H9 (cell line): ENCODE measurements at regions not wholly inside any gene's neighbourhood (a gene's known extent, or its start where the extent isn't known, plus 50 kb on each side); places are given as distances from the start of the nearest gene placed in this dataset.

Source experiments
- DNase-seq: peaks from one replicate; pipeline ENCODE4 v3.0.0-alpha.2; 2017
- H2AFZ ChIP-seq: one replicate; pipeline ENCODE4 v1.6.1; 2013; ENCODE audit warnings: mild to moderate bottlenecking, low read length, control low read depth, moderate library complexity
- H2AK5ac ChIP-seq: 2 replicates; pipeline ENCODE4 v1.6.1; 2013; ENCODE audit warnings: low read length, control low read depth, mixed read lengths; ENCODE audit not compliant: insufficient read length
- H2BK120ac ChIP-seq: one replicate; pipeline ENCODE4 v1.6.1; 2013; ENCODE audit warnings: low read depth, mild to moderate bottlenecking, low read length, control low read depth, inconsistent platforms; ENCODE audit not compliant: poor library complexity, severe bottlenecking
- H2BK12ac ChIP-seq: 2 replicates; pipeline ENCODE4 v1.6.1; 2013; ENCODE audit warnings: low read length, control low read depth, mixed read lengths, low read depth; ENCODE audit not compliant: insufficient read length
- H2BK15ac ChIP-seq: 2 replicates; pipeline ENCODE4 v1.6.1; 2013; ENCODE audit warnings: low read depth, low read length, control low read depth
- H2BK20ac ChIP-seq: one replicate; pipeline ENCODE4 v1.6.1; 2013; ENCODE audit warnings: low read depth, mild to moderate bottlenecking, low read length, control low read depth, inconsistent platforms; ENCODE audit not compliant: poor library complexity, severe bottlenecking
- H2BK5ac ChIP-seq: 2 replicates; pipeline ENCODE4 v1.6.1; 2013; ENCODE audit warnings: low read length, control low read depth, mixed read lengths; ENCODE audit not compliant: insufficient read length
- H3K14ac ChIP-seq: 2 replicates; pipeline ENCODE4 v1.6.1; 2013; ENCODE audit warnings: low read length, control low read depth; ENCODE audit not compliant: insufficient read depth
- H3K18ac ChIP-seq: 2 replicates; pipeline ENCODE4 v1.6.1; 2013; ENCODE audit warnings: low read depth, mild to moderate bottlenecking, mixed read lengths, low read length, control low read depth; ENCODE audit not compliant: insufficient read length
- H3K23ac ChIP-seq: 2 replicates; pipeline ENCODE4 v1.6.1; 2013; ENCODE audit warnings: low read length, control low read depth, mixed read lengths, low read depth; ENCODE audit not compliant: insufficient read length
- H3K23me2 ChIP-seq: 2 replicates; pipeline ENCODE4 v1.6.1; 2013; ENCODE audit warnings: low read depth, mild to moderate bottlenecking, mixed read lengths, low read length, control low read depth; ENCODE audit not compliant: insufficient read length, poor library complexity, severe bottlenecking
- H3K27ac ChIP-seq: 2 replicates; pipeline ENCODE4 v1.5.1; 2013; ENCODE audit warnings: low read length, control low read depth, mixed read lengths, low read depth; ENCODE audit not compliant: insufficient read length
- H3K27me3 ChIP-seq: 2 replicates; pipeline ENCODE4 v1.6.1; 2013; ENCODE audit warnings: low read length, control low read depth, inconsistent platforms; ENCODE audit not compliant: insufficient read depth
- H3K4ac ChIP-seq: 2 replicates; pipeline ENCODE4 v1.6.1; 2013; ENCODE audit warnings: low read depth, mild to moderate bottlenecking, control low read depth, inconsistent platforms, low read length, moderate library complexity
- H3K4me1 ChIP-seq: 2 replicates; pipeline ENCODE4 v1.6.1; 2013; ENCODE audit warnings: low read length, control low read depth, inconsistent platforms; ENCODE audit not compliant: insufficient read depth
- H3K4me2 ChIP-seq: 2 replicates; pipeline ENCODE4 v1.6.1; 2013; ENCODE audit warnings: low read length, control low read depth, mixed read lengths; ENCODE audit not compliant: insufficient read length, insufficient read depth
- H3K56ac ChIP-seq: 2 replicates; pipeline ENCODE4 v1.6.1; 2013; ENCODE audit warnings: low read depth, mild to moderate bottlenecking, mixed read lengths, low read length, control low read depth; ENCODE audit not compliant: insufficient read length
- H3K79me1 ChIP-seq: 2 replicates; pipeline ENCODE4 v1.6.1; 2013; ENCODE audit warnings: low read depth, mild to moderate bottlenecking, moderate library complexity, low read length, control low read depth, inconsistent platforms; ENCODE audit not compliant: insufficient read depth, poor library complexity, severe bottlenecking
- H3K79me2 ChIP-seq: 2 replicates; pipeline ENCODE4 v1.6.1; 2013; ENCODE audit warnings: low read length, control low read depth, inconsistent platforms; ENCODE audit not compliant: insufficient read depth
- H3K9ac ChIP-seq: 2 replicates; pipeline ENCODE4 v1.6.1; 2013; ENCODE audit warnings: low read length, control low read depth, mixed read lengths; ENCODE audit not compliant: insufficient read length; ENCODE audit errors: extremely low read depth
- H3K9me3 ChIP-seq: one replicate; pipeline ENCODE4 v1.6.1; 2013; ENCODE audit warnings: low read depth, low read length, inconsistent platforms; ENCODE audit not compliant: control insufficient read depth
- H3T11ph ChIP-seq: one replicate; pipeline ENCODE4 v1.6.1; 2013; ENCODE audit warnings: mild to moderate bottlenecking, low read length, control low read depth, inconsistent platforms
- H4K20me1 ChIP-seq: one replicate; pipeline ENCODE4 v1.6.1; 2013; ENCODE audit not compliant: control insufficient read depth, insufficient read length, insufficient read depth
- H4K5ac ChIP-seq: 2 replicates; pipeline ENCODE4 v1.6.1; 2013; ENCODE audit warnings: low read depth, mild to moderate bottlenecking, mixed read lengths, low read length, control low read depth; ENCODE audit not compliant: insufficient read length
- H4K8ac ChIP-seq: replicated peaks from 2 replicates; pipeline ENCODE4 v1.6.1; 2013; ENCODE audit warnings: low read length, control low read depth, mixed read lengths, low read depth; ENCODE audit not compliant: insufficient read length
- H4K91ac ChIP-seq: 2 replicates; pipeline ENCODE4 v1.6.1; 2013; ENCODE audit warnings: low read depth, mild to moderate bottlenecking, moderate library complexity, mixed read lengths, low read length, control low read depth; ENCODE audit not compliant: insufficient read length
- H3K27ac Mint-ChIP-seq, 3 experiments: 2 replicates in 2 of 3; 3 replicates in 1 of 3; pipeline ENCODE4 v1.8.0; 2020 to 2021; ENCODE audit warnings: mixed read lengths in 3 of 3, mild to moderate bottlenecking in 1 of 3, moderate library complexity in 1 of 3
- H3K27me3 Mint-ChIP-seq: 2 replicates; pipeline ENCODE4 v1.8.0; 2021; ENCODE audit warnings: low read depth, mild to moderate bottlenecking, moderate library complexity, mixed read lengths
- H3K36me3 Mint-ChIP-seq, 3 experiments: 2 replicates in 2 of 3; 3 replicates in 1 of 3; pipeline ENCODE4 v1.8.0; 2020 to 2021; ENCODE audit warnings: low read depth in 3 of 3, mixed read lengths in 3 of 3; ENCODE audit not compliant: insufficient read depth in 1 of 3
- H3K4me1 Mint-ChIP-seq, 2 experiments: 2 replicates each; pipeline ENCODE4 v1.8.0; 2020; ENCODE audit warnings: mixed read lengths in 2 of 2
- H3K4me3 Mint-ChIP-seq, 2 experiments: 2 replicates in 1 of 2; 3 replicates in 1 of 2; pipeline ENCODE4 v1.8.0; 2020 to 2021; ENCODE audit warnings: mild to moderate bottlenecking in 2 of 2, mixed read lengths in 2 of 2, moderate library complexity in 1 of 2
- H3K9me3 Mint-ChIP-seq, 2 experiments: 2 replicates in 1 of 2; 3 replicates in 1 of 2; pipeline ENCODE4 v1.8.0; 2020; ENCODE audit warnings: mild to moderate bottlenecking in 2 of 2, mixed read lengths in 2 of 2, moderate library complexity in 1 of 2
- WGBS: extraction: QIAGEN DNeasy Blood & Tissue Kit; methylation state at CpG from one replicate; pipeline ENCODE4 v1.1.7; 2013; ENCODE audit warnings: missing lambda C conversion rate, low lambda C conversion rate, mixed read lengths; ENCODE audit not compliant: insufficient read length; ENCODE audit errors: extremely low coverage; 5-methylcytosine and 5-hydroxymethylcytosine counted together
- TF ChIP-seq, protein P1 (sequence below): fragments of 200-600 bp; sonication (generic); conservative IDR thresholded peaks from 3 replicates; pipeline ENCODE4 v1.8.0; 2021; ENCODE audit warnings: antibody characterized with exemption, mild to moderate bottlenecking

DNA sequence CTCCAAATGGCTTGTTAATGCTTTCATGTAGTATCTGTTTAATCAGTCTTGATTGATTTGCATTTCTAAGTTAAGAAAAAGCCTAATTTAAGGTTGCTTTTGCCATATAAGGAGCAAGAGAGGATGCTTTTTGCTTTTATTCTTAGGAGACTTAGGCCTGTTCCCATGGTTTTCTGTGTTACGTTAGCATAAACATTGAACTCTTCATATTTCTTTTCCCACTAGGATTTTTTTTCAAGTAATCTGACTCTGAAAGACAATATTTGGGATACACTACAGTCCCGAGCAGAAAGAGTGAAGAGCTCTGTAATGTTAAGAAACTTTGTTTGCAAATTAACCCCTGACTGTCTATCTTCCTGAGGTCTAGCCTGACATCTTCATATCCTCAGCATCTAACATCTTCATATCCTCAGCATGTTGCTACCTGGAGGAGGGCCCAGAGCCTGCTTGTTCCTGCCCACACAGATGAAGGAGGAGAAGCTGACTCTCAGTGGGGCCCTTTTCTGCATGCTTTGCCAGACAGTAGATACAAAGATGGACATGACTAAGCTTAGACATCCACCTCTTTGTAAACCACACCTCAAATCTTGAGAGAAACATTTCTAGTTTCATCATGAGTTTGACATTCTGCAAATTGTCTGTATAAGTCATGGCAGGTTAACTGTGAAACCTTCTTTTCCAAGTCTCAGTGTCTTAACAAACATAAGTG is 86.2 kb upstream of the COL6A5 start:
- no CpG with 5 or more reads among the region's 2 CpGs for WGBS
- Histone ChIP-seq H4K5ac (no peak overlapping the region), H3K79me2 (no peaks in the 10 kb centered on the region), H3K27me3 (no peaks in the 10 kb centered on the region), H3K18ac (no peak overlapping the region), H3K23ac (no peak overlapping the region), H3K4me1 (no peaks in the 10 kb centered on the region), H3K4me2 (no peak overlapping the region), H4K8ac (no peak overlapping the region), H2AFZ (no peak overlapping the region), H2BK120ac (no peak overlapping the region), H2BK20ac (no peak overlapping the region), H3K14ac (no peak overlapping the region), H2AK5ac (no peak overlapping the region), H2BK15ac (no peak overlapping the region), H3K4ac (no peak overlapping the region), H3K9ac (no peak overlapping the region), H3K23me2 (no peaks in the 10 kb centered on the region), H3K56ac (no peak overlapping the region), H3K27ac (no peak overlapping the region), H2BK5ac (no peak overlapping the region), H2BK12ac (no peak overlapping the region), H4K91ac (no peak overlapping the region), H3K9me3 (no peaks in the 10 kb centered on the region), H3T11ph (no peak overlapping the region), H3K79me1 (no peaks in the 10 kb centered on the region), H4K20me1 (no peaks in the 10 kb centered on the region)
- H3K4me1 Mint-ChIP-seq, result peaks cover 9% of the 10 kb centered on the region in 2 experiments
- TF ChIP-seq, protein P1, sequence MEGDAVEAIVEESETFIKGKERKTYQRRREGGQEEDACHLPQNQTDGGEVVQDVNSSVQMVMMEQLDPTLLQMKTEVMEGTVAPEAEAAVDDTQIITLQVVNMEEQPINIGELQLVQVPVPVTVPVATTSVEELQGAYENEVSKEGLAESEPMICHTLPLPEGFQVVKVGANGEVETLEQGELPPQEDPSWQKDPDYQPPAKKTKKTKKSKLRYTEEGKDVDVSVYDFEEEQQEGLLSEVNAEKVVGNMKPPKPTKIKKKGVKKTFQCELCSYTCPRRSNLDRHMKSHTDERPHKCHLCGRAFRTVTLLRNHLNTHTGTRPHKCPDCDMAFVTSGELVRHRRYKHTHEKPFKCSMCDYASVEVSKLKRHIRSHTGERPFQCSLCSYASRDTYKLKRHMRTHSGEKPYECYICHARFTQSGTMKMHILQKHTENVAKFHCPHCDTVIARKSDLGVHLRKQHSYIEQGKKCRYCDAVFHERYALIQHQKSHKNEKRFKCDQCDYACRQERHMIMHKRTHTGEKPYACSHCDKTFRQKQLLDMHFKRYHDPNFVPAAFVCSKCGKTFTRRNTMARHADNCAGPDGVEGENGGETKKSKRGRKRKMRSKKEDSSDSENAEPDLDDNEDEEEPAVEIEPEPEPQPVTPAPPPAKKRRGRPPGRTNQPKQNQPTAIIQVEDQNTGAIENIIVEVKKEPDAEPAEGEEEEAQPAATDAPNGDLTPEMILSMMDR, result no peak
- DNase-seq, result no peak
- no peak overlapping the region for H3K27ac Mint-ChIP-seq
- H3K4me3 Mint-ChIP-seq, result no peak overlapping the region
- no peaks in the 10 kb centered on the region for H3K36me3 Mint-ChIP-seq
- H3K9me3 Mint-ChIP-seq, result no peaks in the 10 kb centered on the region
- H3K27me3 Mint-ChIP-seq, result peaks cover 6% of the 10 kb centered on the region
